ENCODE measurements at regions not wholly inside any gene's neighbourhood (a gene's known extent, or its start where the extent isn't known, plus 50 kb on each side); places are given as distances from the start of the nearest gene placed in this dataset.

DNA sequence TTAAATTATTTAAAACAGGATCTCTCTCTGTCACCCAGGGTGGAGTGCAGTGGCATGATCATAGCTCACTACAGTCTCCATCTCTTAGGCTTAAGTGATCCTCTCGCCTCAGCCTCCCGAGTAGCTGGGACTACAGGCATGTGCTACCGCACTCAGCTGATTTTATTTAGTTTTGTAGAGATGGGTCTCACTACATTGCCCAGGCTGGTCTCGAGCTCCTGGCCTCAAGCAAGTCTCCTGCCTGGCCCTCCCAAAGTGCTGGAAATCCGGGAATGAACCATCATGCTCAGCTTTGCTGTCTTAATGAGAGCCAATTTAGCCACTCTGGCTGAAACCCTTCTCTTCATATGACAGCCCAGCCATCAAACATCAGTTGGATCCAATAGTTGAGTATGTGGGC, 53.3 kb upstream of the NRP1 start:
- TF ChIP-seq CTCF (conservative IDR thresholded peaks at IDR 0.05; ENCODE audit: low read depth, low read length) (no peak), EZH2 (IDR thresholded peaks at IDR 0.05; ENCODE audit: borderline replicate concordance, low read depth, low read length, poor library complexity, severe bottlenecking) (no peak)
